ENCODE measurements at regions not wholly inside any gene's neighbourhood (a gene's known extent, or its start where the extent isn't known, plus 50 kb on each side); places are given as distances from the start of the nearest gene placed in this dataset.

- TF ChIP-seq POLR2A (IDR thresholded peaks at IDR 0.05), result no peak
- TF ChIP-seq, protein P1, sequence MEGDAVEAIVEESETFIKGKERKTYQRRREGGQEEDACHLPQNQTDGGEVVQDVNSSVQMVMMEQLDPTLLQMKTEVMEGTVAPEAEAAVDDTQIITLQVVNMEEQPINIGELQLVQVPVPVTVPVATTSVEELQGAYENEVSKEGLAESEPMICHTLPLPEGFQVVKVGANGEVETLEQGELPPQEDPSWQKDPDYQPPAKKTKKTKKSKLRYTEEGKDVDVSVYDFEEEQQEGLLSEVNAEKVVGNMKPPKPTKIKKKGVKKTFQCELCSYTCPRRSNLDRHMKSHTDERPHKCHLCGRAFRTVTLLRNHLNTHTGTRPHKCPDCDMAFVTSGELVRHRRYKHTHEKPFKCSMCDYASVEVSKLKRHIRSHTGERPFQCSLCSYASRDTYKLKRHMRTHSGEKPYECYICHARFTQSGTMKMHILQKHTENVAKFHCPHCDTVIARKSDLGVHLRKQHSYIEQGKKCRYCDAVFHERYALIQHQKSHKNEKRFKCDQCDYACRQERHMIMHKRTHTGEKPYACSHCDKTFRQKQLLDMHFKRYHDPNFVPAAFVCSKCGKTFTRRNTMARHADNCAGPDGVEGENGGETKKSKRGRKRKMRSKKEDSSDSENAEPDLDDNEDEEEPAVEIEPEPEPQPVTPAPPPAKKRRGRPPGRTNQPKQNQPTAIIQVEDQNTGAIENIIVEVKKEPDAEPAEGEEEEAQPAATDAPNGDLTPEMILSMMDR (IDR thresholded peaks at IDR 0.05), result no peak
Measured at GRCh38 chr3:165555785-165556184, 281.4 kb downstream of the BCHE start.

Data from ovary (tissue), 3 donors.